Tibial artery (tissue), 4 donors: ENCODE measurements at regions not wholly inside any gene's neighbourhood (a gene's known extent, or its start where the extent isn't known, plus 50 kb on each side); places are given as distances from the start of the nearest gene placed in this dataset.

Experiments
- DNase-seq, 2 donors: peaks; one replicate each; pipeline ENCODE4 v3.0.0-alpha.2; 2019
- H3K27ac ChIP-seq, 2 donors: fragments of 200-600 bp; sonication (generic) in 1 of 2; 1 replicate in 1 of 2; 2 replicates in 1 of 2; pipeline ENCODE4 v1.5.1; 2018 to 2019; ENCODE audit warnings: mild to moderate bottlenecking in 1 of 2
- H3K27me3 ChIP-seq, 2 donors: fragments of 200-600 bp; sonication (generic) in 1 of 2; one replicate each; pipeline versions ENCODE4 v1.5.1 to v1.6.0; 2016 to 2019
- H3K36me3 ChIP-seq, 3 donors: fragments of 200-600 bp; sonication (generic) in 2 of 3; one replicate each; pipeline ENCODE4 v1.5.1; 2016 to 2019; ENCODE audit warnings: mild to moderate bottlenecking in 2 of 3
- H3K4me1 ChIP-seq, 4 donors: fragments of 200-600 bp; sonication (generic) in 2 of 4; 1 replicate in 3 of 4; 2 replicates in 1 of 4; pipeline ENCODE4 v1.5.1; 2016 to 2019
- H3K4me3 ChIP-seq, 2 donors: fragments of 200-600 bp; sonication (generic) in 1 of 2; 1 replicate in 1 of 2; 2 replicates in 1 of 2; pipeline ENCODE4 v1.5.1; 2018 to 2019; ENCODE audit warnings: mild to moderate bottlenecking in 2 of 2
- H3K9me3 ChIP-seq, 3 donors: fragments of 200-600 bp; sonication (generic) in 1 of 3; one replicate each; pipeline ENCODE4 v1.5.1; 2016 to 2019
- CTCF ChIP-seq, 2 experiments: fragments of 200-600 bp in 1 of 2; fragments of 450-650 bp in 1 of 2; IDR thresholded peaks; one replicate each; pipeline ENCODE4 v1.5.1; 2017 to 2019; ENCODE audit warnings: antibody characterized with exemption in 2 of 2, mild to moderate bottlenecking in 1 of 2, moderate library complexity in 1 of 2
- intact Hi-C: fragments of 100-400 bp; cut with DNase I; formaldehyde crosslinking; loops from one replicate; pipeline ENCODE4 v1.15.0; 2023; ENCODE audit warnings: low total_unique reads

GRCh38 chr1:88217386-88217785, 466.7 kb upstream of the PKN2 start:
- no peaks in the 10 kb centered on the region for H3K9me3 ChIP-seq
- H3K4me3 ChIP-seq, result no peak overlapping the region
- H3K27ac ChIP-seq, result no peak overlapping the region
- intact Hi-C loops, result no loop called here
- no peaks in the 10 kb centered on the region for H3K36me3 ChIP-seq
- TF ChIP-seq CTCF (IDR thresholded peaks at IDR 0.05), result no peak
- H3K27me3 ChIP-seq, result no peaks in the 10 kb centered on the region
- DNase-seq, result no peak
- H3K4me1 ChIP-seq, result no peaks in the 10 kb centered on the region

GRCh38 chr1:88219521-88219920, 464.6 kb upstream of the PKN2 start:
- no peak for DNase-seq
- no peaks in the 10 kb centered on the region for H3K4me1 ChIP-seq
- H3K4me3 ChIP-seq, result no peak overlapping the region
- no peaks in the 10 kb centered on the region for H3K27me3 ChIP-seq
- no peaks in the 10 kb centered on the region for H3K9me3 ChIP-seq
- no peak overlapping the region for H3K27ac ChIP-seq
- intact Hi-C loops, result no loop called here
- H3K36me3 ChIP-seq, result no peaks in the 10 kb centered on the region
- TF ChIP-seq CTCF (IDR thresholded peaks at IDR 0.05), result no peak

DNA sequence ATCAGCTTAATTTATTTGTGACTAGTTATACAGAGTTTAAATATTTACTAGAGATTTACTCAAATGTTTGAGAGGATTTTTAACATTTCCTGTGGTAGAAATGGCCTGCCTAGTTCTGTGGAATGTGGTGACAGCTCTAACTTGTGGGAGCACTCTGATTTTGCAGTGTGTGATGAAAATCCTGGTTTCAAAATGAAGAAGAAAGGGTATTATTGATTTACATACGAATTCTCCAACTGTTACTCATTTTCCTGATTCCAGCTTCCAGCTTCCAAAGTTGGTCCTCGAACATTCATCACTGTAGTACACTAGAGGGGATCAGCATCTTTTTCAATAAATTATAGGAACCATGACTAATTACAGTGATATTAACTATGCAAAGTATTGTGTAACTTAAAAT, 462.7 kb upstream of the PKN2 start:
- H3K27me3 ChIP-seq, result no peaks in the 10 kb centered on the region
- DNase-seq, result no peak
- intact Hi-C loops, result no loop called here
- no peak overlapping the region for H3K4me3 ChIP-seq
- no peaks in the 10 kb centered on the region for H3K9me3 ChIP-seq
- no peaks in the 10 kb centered on the region for H3K36me3 ChIP-seq
- TF ChIP-seq CTCF (IDR thresholded peaks at IDR 0.05), result no peak
- no peaks in the 10 kb centered on the region for H3K4me1 ChIP-seq
- H3K27ac ChIP-seq, result no peak overlapping the region

- DNase-seq, result no peak
- TF ChIP-seq CTCF (IDR thresholded peaks at IDR 0.05), result no peak
- Histone ChIP-seq H3K4me3 (no peak overlapping the region), H3K4me1 (no peaks in the 10 kb centered on the region), H3K27me3 (no peaks in the 10 kb centered on the region), H3K9me3 (no peaks in the 10 kb centered on the region), H3K36me3 (no peaks in the 10 kb centered on the region), H3K27ac (no peak overlapping the region)
- intact Hi-C loops, result no loop called here
Observed at GRCh38 chr1:88224906-88225305, 459.2 kb upstream of the PKN2 start.

- no peak for TF ChIP-seq CTCF (IDR thresholded peaks at IDR 0.05)
- intact Hi-C loops, result no loop called here
- H3K27ac ChIP-seq, result no peak overlapping the region
Observed at GRCh38 chr1:88228114-88228513, 456.0 kb upstream of the PKN2 start.

GRCh38 chr1:88230126-88230525, 453.9 kb upstream of the PKN2 start:
- no peaks in the 10 kb centered on the region for H3K9me3 ChIP-seq
- H3K27me3 ChIP-seq, result no peaks in the 10 kb centered on the region
- intact Hi-C loops, result no loop called here
- no peak overlapping the region for H3K27ac ChIP-seq
- H3K36me3 ChIP-seq, result no peaks in the 10 kb centered on the region
- H3K4me3 ChIP-seq, result no peak overlapping the region
- no peak for TF ChIP-seq CTCF (IDR thresholded peaks at IDR 0.05)
- no peak for DNase-seq
- H3K4me1 ChIP-seq, result no peaks in the 10 kb centered on the region

More at GRCh38 chr1:88228114-88228513, 456.0 kb upstream of the PKN2 start:
- Histone ChIP-seq H3K27me3 (no peaks in the 10 kb centered on the region), H3K4me3 (no peak overlapping the region), H3K36me3 (no peaks in the 10 kb centered on the region), H3K4me1 (no peaks in the 10 kb centered on the region), H3K9me3 (no peaks in the 10 kb centered on the region)
- no peak for DNase-seq
